T-helper 2 cell treated with Interferon-gamma antibody and Interleukin-4, amounts not matched to agents 5 μg/mL and 100 μg/mL, for 36 hours (primary cell): ENCODE measurements at regions not wholly inside any gene's neighbourhood (a gene's known extent, or its start where the extent isn't known, plus 50 kb on each side); places are given as distances from the start of the nearest gene placed in this dataset.

Experiments used
- DNase-seq: peaks from one replicate; pipeline ENCODE4 v3.0.0; 2021; ENCODE audit warnings: low spot score
- H3K27ac Mint-ChIP-seq: one replicate; pipeline ENCODE4 v1.8.0; 2021; ENCODE audit warnings: mild to moderate bottlenecking, mixed read lengths
- H3K27me3 Mint-ChIP-seq: one replicate; pipeline ENCODE4 v1.8.0; 2021; ENCODE audit warnings: low read depth, mixed read lengths
- H3K36me3 Mint-ChIP-seq: one replicate; pipeline ENCODE4 v1.8.0; 2021; ENCODE audit warnings: low read depth, mixed read lengths
- H3K4me1 Mint-ChIP-seq: one replicate; pipeline ENCODE4 v1.8.0; 2021; ENCODE audit warnings: low read depth, mixed read lengths
- H3K4me3 Mint-ChIP-seq: one replicate; pipeline ENCODE4 v1.8.0; 2022; ENCODE audit warnings: mild to moderate bottlenecking, moderate library complexity, mixed read lengths
- H3K9me3 Mint-ChIP-seq: one replicate; pipeline ENCODE4 v1.8.0; 2021; ENCODE audit warnings: mixed read lengths

GRCh38 chr2:16195681-16196070, 255.3 kb downstream of the MYCN start:
- Mint-ChIP-seq H3K36me3 (no peaks in the 10 kb centered on the region), H3K27ac (no peak overlapping the region), H3K4me1 (no peaks in the 10 kb centered on the region), H3K4me3 (no peak overlapping the region), H3K9me3 (no peaks in the 10 kb centered on the region), H3K27me3 (no peaks in the 10 kb centered on the region)
- DNase-seq: no peak

GRCh38 chr2:16194931-16195680, 254.8 kb downstream of the MYCN start:
- Mint-ChIP-seq H3K9me3 (no peaks in the 10 kb centered on the region), H3K27ac (no peak overlapping the region), H3K27me3 (no peaks in the 10 kb centered on the region), H3K4me1 (no peaks in the 10 kb centered on the region), H3K36me3 (no peaks in the 10 kb centered on the region), H3K4me3 (no peak overlapping the region)
- DNase-seq: no peak

- Mint-ChIP-seq H3K4me1 (no peaks in the 10 kb centered on the region), H3K9me3 (no peaks in the 10 kb centered on the region), H3K36me3 (no peaks in the 10 kb centered on the region), H3K27ac (no peak overlapping the region), H3K27me3 (no peaks in the 10 kb centered on the region), H3K4me3 (no peak overlapping the region)
- DNase-seq: no peak
Measured at GRCh38 chr2:16194530-16194929, 254.2 kb downstream of the MYCN start.

GRCh38 chr2:16194096-16194390, 253.7 kb downstream of the MYCN start:
- no peak overlapping the region for H3K4me3 Mint-ChIP-seq
- no peaks in the 10 kb centered on the region for H3K9me3 Mint-ChIP-seq
- H3K36me3 Mint-ChIP-seq: no peaks in the 10 kb centered on the region
- no peaks in the 10 kb centered on the region for H3K27me3 Mint-ChIP-seq
- H3K27ac Mint-ChIP-seq: no peak overlapping the region
- DNase-seq: no peak
- H3K4me1 Mint-ChIP-seq: no peaks in the 10 kb centered on the region

GRCh38 chr2:16192416-16193216, 252.3 kb downstream of the MYCN start:
- no peaks in the 10 kb centered on the region for H3K27me3 Mint-ChIP-seq
- H3K4me3 Mint-ChIP-seq: no peak overlapping the region
- H3K4me1 Mint-ChIP-seq: no peaks in the 10 kb centered on the region

GRCh38 chr2:16191431-16192200, 251.3 kb downstream of the MYCN start:
- H3K27me3 Mint-ChIP-seq: no peaks in the 10 kb centered on the region
- no peak for DNase-seq
- H3K4me1 Mint-ChIP-seq: no peaks in the 10 kb centered on the region
- no peak overlapping the region for H3K27ac Mint-ChIP-seq
- H3K4me3 Mint-ChIP-seq: no peak overlapping the region
- H3K36me3 Mint-ChIP-seq: no peaks in the 10 kb centered on the region
- H3K9me3 Mint-ChIP-seq: no peaks in the 10 kb centered on the region

More at GRCh38 chr2:16192416-16193216, 252.3 kb downstream of the MYCN start:
- no peaks in the 10 kb centered on the region for H3K36me3 Mint-ChIP-seq
- H3K9me3 Mint-ChIP-seq: no peaks in the 10 kb centered on the region
- no peak overlapping the region for H3K27ac Mint-ChIP-seq
- no peak for DNase-seq

GRCh38 chr2:16190446-16191270, 250.3 kb downstream of the MYCN start:
- no peak for DNase-seq
- Mint-ChIP-seq H3K9me3 (no peaks in the 10 kb centered on the region), H3K27ac (no peak overlapping the region), H3K4me1 (no peaks in the 10 kb centered on the region), H3K27me3 (no peaks in the 10 kb centered on the region), H3K4me3 (no peak overlapping the region), H3K36me3 (no peaks in the 10 kb centered on the region)

GRCh38 chr2:16189836-16190160, 249.4 kb downstream of the MYCN start:
- H3K4me1 Mint-ChIP-seq: no peaks in the 10 kb centered on the region
- no peaks in the 10 kb centered on the region for H3K36me3 Mint-ChIP-seq
- no peak overlapping the region for H3K4me3 Mint-ChIP-seq
- DNase-seq: no peak
- no peak overlapping the region for H3K27ac Mint-ChIP-seq
- H3K9me3 Mint-ChIP-seq: no peaks in the 10 kb centered on the region
- no peaks in the 10 kb centered on the region for H3K27me3 Mint-ChIP-seq

GRCh38 chr2:16189029-16189835, 248.9 kb downstream of the MYCN start:
- no peaks in the 10 kb centered on the region for H3K4me1 Mint-ChIP-seq
- no peaks in the 10 kb centered on the region for H3K27me3 Mint-ChIP-seq
- H3K4me3 Mint-ChIP-seq: no peak overlapping the region
- H3K9me3 Mint-ChIP-seq: no peaks in the 10 kb centered on the region
- H3K27ac Mint-ChIP-seq: no peak overlapping the region
- DNase-seq: no peak
- H3K36me3 Mint-ChIP-seq: no peaks in the 10 kb centered on the region

- H3K9me3 Mint-ChIP-seq: no peaks in the 10 kb centered on the region
- no peak overlapping the region for H3K27ac Mint-ChIP-seq
- DNase-seq: no peak
- no peaks in the 10 kb centered on the region for H3K36me3 Mint-ChIP-seq
- H3K4me3 Mint-ChIP-seq: no peak overlapping the region
- no peaks in the 10 kb centered on the region for H3K4me1 Mint-ChIP-seq
- no peaks in the 10 kb centered on the region for H3K27me3 Mint-ChIP-seq
Measured at GRCh38 chr2:16188261-16188890, 248.0 kb downstream of the MYCN start.

- no peak overlapping the region for H3K27ac Mint-ChIP-seq
- DNase-seq: no peak
- no peaks in the 10 kb centered on the region for H3K36me3 Mint-ChIP-seq
- H3K4me1 Mint-ChIP-seq: no peaks in the 10 kb centered on the region
- no peaks in the 10 kb centered on the region for H3K27me3 Mint-ChIP-seq
- H3K9me3 Mint-ChIP-seq: no peaks in the 10 kb centered on the region
- no peak overlapping the region for H3K4me3 Mint-ChIP-seq
Measured at GRCh38 chr2:16187482-16187817, 247.1 kb downstream of the MYCN start.

- Mint-ChIP-seq H3K27me3 (no peaks in the 10 kb centered on the region), H3K27ac (no peak overlapping the region), H3K9me3 (no peaks in the 10 kb centered on the region), H3K4me1 (no peaks in the 10 kb centered on the region), H3K4me3 (no peak overlapping the region), H3K36me3 (no peaks in the 10 kb centered on the region)
- DNase-seq: no peak
Measured at GRCh38 chr2:16186661-16187481, 246.5 kb downstream of the MYCN start.
